Retina (tissue), 1 donor: ENCODE measurements at regions not wholly inside any gene's neighbourhood (a gene's known extent, or its start where the extent isn't known, plus 50 kb on each side); places are given as distances from the start of the nearest gene placed in this dataset.

ENCODE experiments used
- DNase-seq: peaks from one replicate; pipeline ENCODE4 v3.0.0-alpha.2; 2016

DNA sequence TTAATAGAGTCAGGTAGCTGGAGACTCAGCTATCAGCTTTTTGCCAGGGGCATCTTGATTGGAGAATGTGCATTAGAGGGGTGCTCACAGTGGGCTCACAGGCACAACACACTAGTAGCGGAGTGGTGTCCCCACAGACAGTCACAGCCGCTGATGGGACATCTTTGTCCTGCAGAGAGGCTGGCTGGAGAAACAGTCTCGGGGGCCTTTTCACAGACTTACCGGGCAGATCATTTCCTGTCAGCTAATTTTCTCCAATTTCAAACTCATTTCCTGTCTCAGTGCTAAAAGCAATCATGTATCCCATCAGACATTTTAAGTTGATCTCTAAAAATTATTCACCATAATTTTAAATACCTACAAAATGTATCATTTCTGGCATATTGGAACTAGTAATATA is 562.6 kb downstream of the DCDC2C start:
- DNase-seq: no peak

DNA sequence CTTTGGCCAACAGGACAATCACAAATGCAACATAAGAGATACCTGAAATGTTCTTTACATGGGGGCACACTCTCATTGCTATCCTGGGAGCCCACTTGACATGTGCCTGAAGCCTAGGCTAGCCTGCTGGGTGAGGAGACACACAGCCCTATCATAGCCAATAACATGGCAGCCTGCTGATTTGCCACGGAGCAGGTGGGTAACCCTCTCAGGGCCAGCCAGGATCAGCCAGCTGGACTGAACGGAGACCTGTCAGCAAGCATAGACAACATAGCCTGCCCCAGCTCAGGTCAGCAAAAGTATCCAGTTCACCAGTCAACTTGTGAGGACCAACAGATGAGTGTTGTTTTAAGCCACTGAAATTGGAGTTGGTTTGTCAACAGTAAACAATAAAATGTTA is 566.5 kb downstream of the DCDC2C start:
- no peak for DNase-seq

DNA sequence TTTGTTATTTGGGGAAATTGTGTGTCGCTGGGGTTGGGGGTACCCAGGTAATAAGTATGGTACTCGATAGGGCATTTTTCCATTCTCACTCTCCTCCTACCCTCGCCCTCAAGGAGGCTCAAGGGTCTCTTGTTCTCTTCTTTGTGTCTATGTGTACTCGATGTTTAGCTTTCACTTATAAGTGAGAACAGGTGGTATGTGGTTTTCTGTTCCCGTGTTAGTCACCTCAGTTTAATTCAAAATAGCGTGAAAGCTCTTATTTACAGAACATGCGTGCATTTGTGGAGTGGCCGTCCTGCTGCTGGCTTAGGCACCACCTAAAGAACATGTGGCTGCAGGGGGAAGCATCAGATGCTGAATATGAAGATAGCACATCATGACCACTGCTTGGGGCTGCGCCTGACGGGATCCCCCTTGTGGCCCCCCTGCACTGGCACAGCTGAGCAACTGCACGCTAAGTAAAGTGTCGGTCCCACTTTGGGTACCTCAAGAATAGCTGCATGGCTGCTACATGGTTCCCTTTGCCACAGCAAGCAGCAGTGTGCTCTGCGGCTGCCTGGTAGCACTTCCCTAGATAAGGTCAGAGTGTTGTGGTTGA is 569.0 kb downstream of the DCDC2C start:
- DNase-seq: no peak

DNA sequence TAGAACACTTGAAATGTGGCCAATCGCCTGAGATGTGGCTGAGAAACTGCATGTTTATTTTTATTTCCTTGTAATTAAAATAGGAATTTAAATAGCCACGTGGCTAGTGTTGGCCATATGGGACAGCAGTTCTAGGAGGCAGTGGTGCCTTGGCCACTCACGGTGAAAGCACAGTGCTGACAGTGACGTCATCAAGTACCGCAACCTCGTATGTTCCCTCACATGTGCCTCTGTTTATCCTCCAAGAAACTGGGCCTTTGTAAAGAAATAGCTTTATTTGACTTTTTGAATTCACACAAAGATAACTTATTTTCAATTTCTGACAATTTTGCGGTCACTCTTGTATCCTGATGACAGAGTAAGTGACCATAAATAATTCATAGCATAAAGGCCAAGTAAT is 575.0 kb downstream of the DCDC2C start:
- no peak for DNase-seq

DNA sequence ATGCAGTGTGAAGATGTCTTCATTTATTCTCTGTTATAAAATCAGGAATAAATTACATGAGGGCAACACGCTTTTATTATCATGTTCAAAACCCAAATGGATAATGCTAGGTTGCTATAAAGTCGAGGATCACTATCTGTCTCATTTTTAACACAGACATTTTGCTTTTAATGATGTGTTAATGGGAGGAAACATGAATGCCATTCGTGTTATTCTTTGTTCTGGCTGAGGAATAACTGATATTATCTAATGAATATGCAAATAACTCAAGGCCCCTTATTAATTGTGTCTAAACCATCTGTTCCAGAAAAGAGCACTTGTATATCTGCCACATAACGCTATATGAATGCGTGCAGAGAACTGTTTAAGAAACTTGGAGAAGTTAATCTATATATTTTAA is 576.1 kb downstream of the DCDC2C start:
- DNase-seq: no peak

DNA sequence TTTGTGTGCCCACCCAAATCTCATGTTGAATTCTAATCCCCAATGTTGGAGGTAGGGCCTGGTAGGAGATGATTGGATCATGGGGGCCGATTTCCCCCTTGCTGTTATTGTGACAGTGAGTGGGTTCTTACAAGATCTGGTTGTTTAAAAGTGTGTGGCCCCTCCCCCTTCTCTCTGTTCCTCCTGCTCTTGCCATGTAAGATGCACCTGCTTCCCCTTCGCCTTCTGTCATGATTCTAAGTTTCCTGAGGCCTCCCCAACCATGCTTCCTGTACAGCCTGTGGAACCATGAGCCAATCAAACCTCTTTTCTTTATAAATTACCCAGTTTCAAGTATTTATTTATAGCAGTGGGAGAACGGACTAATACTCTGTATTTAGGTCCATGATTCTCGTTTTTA is 588.1 kb downstream of the DCDC2C start:
- no peak for DNase-seq

DNA sequence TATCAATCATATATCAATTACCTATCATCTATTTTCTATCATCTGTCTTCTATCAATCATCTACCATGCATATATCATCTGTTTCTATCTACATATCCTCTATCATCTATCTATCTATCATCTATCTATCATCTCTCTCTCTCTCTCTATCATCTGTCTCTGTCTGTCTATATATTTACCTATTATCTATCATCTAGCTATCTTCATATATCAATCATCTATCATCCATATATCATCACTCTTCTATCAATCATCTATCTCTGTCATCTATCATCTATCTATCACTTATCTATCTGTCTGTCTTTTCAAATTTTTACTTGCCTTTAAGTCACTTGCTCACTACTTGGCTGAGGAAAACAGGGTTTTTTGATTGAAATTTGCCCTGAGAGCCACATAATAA is 592.3 kb downstream of the DCDC2C start:
- no peak for DNase-seq

DNA sequence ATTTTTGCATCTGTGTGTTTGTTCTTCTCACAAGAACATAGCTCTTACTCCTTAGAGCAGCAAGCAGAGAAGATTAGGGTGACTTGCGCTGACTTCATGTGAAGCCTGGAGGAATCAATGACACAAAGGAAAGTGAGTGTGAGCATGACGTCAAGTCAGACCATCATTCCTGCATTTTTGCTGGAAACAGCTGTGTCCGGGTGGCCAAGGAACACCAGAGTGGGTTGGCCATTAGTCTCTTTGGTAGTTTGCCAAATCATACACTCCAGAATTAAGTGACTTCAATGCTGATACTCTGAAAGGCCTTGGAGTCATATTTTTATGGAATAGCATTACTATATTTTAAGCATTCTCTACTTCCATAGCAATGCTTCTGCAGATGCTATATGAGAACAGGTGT is 597.2 kb downstream of the DCDC2C start:
- no peak for DNase-seq

DNA sequence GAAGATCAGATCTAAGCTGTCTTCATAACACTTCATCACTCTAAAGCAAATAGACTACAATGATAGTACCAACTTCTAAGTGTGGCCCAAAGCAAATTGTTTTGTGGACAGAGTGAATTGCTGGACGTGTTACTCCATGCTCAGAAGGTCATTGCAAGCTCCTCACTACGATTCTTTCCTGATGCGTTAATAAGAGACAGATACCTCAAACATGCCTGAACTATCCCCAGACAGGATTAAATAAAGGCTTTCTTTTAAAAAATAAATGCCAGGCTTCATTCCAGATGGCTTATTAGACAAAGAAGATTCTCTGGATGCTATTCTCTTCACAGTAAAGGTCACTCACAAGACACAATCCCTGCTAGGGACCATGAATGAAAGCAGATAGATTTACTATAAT is 621.2 kb downstream of the DCDC2C start:
- no peak for DNase-seq

DNA sequence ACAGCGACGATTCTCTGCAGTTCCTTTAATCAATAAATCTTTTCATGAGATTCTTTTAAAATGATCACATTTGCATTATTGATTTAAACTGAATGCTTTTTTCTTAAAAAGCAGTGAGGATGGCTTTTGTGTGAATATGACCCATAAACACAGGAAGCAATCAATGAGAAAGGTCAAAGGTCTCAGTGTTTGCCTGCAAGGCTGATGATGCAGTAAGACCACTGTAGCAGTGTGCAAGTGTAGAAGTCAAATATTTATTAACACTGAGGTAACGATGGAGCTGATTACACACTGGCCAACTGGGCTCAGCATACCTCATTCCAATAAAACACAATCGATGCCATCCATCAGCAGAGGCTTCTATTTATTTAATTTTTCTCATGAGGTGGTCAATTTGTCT is 633.5 kb downstream of the DCDC2C start:
- no peak for DNase-seq

DNA sequence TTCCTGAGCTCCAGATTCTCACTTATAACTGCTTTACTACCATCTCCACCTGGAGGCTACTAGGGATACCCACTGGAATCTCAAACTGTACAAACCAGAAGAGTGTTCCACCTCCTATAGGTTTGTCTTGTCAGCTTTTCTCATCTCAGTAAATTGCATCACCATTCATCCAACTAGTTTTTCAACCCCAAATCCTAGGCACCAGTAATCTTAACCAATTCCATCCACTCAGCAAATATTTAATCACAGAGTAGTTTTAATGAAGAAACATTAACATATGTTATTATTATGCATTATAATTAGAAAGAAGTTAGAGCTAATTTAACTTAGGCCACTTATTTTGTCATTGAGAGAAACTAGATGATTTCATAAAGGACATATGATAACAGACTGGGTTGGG is 635.0 kb downstream of the DCDC2C start:
- DNase-seq: no peak

DNA sequence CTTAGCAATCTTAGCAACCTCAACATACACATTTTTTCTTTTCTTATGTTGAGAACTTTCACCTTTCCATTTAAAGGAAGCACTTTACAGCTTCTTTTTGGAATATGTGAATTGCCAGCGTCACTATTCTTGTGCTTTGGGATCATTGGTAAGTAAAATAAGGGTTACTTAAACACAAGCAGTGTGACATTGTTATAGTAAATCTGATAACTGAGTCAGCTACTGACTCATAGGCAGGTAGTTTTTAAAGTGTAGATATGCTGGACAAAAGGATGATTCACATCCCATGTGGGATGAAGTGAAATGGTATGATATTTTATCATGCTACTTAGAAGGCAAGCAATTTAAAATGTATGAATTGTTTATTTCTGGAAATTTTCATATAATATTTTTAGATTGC is 637.2 kb downstream of the DCDC2C start:
- DNase-seq: no peak

DNA sequence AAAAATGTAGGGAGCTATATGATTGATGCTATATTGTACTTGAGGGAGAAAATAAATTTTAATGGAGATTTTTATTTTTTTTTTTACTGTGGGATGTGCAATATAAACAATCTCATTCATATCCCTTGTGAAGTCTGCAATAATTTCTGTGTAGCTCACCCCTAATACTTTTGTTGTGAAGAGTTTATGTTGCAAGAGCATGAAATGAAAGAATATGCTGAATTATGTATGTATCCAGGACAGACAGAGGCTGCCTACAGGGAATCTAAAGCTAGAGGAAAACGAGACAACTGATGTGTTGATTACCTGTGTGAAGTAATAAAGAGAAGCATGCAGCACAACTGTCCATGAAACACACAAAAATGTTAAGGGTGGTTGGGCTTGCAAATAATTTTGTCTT is 643.3 kb downstream of the DCDC2C start:
- DNase-seq: no peak

DNA sequence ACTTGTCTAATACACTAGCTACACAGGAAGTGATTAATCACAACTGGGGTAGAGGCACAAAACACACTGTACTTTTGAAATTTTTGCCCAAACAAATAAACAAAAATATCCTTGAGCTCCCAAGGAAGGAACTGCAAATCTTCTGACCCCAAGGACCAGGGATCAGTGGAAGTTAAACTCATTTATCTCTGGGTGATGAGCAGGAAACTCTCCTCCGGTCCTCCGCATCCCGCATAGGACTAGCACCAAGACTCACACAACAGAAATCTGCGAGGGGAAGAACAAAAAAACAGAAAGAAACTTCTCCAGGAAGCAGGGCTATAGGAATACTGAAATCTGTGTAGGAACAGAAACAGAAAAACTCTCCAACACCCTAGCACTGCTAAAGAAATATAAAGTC is 650.3 kb downstream of the DCDC2C start:
- no peak for DNase-seq

DNA sequence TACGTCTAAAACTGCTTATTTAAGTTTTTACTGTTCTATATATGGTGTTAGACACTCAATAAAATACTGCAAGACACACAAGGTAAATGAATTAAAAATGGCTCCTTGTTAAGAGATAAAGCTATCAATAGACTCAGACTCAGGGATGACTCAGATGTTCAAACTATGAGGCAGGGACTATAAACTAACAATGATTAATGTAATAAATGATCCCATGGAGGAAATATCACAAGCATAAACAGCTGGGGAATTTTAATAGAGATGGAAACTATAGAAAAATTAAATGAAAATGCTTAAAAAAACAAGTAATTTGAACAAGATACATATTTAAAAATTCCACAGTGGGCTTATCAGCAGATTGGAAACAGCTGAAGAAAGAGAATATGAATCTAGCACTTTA is 650.8 kb downstream of the DCDC2C start:
- DNase-seq: no peak

DNA sequence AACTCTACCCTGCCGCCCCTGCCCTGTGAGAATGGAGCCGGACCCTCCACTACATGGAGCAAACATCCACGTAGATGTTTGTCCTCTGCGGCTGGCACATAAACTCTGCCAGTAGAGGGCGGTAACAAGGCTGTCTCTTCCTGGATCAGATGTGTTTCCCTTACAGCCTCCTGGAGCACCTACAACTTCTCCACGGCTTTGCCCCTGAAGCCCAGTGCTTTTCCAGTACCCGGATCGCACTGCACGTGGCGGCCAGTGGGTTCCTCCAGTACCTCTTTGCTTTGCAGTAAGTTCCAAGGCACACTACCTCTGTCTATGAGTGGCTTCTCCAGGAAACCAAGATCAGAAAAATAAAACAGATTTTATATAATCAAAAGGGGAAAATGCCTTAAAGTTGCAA is 651.3 kb downstream of the DCDC2C start:
- DNase-seq: no peak

DNA sequence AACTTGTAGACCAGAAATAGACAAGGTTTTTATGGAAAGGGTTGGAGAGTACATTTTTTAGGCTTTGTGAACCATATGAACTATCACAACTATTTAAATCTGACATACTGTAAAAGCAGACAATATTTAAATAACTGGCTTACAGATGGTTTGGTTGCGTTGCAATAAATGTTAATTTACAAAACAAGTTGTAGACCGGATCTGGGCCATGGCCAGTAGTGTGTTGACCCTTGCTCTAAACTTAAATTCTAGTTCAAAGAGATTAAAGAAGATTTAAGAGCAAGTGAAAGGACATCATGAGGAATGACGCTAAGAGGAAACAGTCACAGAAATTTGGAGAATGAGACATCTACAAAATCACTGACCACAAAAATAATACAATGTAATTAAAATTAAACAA is 652.7 kb downstream of the DCDC2C start:
- no peak for DNase-seq

DNA sequence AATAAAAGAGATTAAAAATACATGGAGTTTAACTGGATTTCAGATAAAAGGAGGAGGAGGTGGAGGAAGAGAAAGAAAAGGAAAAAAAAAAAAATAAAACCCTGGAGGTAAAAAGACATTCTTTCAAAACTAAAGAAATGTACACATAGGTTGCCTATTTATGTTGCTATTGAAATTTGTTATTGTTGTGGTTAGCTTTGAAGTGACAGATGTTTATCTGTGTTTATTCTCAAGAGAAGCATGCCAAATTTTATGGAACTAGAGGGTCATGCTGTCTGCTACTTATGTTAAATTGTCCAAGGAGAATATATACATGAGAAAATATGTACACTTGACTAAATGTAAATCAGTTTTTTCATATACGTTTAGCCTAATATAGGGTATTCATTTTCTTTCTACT is 653.2 kb downstream of the DCDC2C start:
- no peak for DNase-seq

DNA sequence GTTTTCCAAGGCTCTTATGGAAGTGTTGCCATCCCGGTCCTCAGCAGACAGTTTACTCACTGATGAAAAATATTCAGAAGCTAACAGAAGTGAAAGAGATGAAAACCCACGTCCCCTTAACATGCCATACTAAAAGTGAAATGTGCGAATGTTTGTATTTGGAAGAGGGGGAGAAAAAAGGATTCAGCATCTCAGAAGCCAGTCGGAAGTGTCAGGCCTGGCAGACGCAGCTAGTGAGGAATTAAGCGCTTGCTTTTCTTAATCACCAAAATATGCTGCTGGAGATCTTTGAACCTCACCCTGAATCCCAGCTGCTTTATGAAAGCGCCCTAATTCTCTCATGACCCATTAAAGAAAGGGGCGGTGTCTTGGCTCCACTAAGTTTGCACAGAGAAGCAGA is 653.7 kb downstream of the DCDC2C start:
- peak; percentile 57 for DNase-seq

DNA sequence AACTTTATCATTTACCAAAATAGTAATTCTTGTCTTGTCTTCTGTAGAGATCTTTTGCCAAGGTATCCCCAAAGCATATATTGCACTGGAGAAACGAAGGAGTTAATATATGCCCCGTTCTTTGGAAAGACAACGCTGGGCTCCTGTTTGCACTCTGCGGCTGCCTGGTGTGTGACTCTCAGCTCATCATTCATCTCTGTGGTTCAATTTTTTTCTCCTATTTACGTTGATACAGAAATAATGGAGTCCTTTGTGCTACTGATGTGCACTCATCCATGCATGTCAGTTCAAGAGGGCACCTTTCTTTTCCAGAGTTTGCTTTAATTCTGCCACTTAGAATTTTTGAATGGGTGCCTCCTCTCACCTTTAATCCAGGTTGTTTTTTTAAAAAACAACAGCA is 655.5 kb downstream of the DCDC2C start:
- DNase-seq: peak; percentile 44

DNA sequence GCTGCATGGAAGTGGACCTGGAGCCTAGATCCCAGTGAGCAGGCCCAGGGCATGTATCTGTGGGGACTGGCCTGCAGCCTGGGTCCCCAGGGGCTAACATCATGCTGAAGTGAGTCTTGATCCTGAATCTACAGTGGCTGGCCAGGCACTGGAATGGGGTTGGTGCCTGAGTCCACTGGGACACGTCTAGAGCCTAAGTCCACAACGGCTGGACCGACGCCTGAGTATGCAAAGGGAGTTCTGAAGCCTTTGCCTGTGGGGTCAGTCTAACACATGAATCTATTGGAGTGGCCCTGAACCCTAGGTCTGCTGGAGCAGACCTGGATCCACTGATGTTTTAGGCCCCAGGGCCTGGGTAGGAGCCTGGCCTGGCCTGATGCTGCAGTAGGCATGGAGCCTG is 665.5 kb downstream of the DCDC2C start:
- no peak for DNase-seq

DNA sequence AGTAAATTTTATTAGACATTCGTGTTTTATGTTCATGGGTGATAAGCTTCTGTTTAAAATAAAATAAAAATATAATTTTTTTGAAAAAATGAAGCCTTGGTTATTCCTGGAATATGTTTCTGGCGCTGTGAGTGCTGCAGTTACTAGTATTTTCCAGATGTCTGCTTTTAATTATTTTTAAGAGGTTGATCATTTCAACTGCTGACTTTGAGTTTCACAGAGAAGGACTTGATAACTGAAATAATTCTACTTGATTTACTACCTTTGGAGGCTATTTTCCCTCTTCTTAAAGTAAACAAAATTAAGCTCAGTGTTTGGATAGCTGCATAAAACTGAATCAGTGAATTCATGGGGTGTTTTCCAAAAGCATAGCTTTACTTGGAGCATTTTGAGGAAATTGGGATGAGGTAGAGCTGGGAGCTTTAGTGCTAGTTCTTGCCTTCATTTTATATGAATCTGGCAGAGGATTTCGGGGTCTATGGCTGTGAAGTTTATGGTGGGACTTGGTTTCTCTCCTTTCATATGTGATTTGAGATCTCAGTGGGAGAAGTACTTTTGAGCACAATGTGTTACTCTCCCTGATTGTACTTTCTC is 666.5 kb downstream of the DCDC2C start:
- no peak for DNase-seq

DNA sequence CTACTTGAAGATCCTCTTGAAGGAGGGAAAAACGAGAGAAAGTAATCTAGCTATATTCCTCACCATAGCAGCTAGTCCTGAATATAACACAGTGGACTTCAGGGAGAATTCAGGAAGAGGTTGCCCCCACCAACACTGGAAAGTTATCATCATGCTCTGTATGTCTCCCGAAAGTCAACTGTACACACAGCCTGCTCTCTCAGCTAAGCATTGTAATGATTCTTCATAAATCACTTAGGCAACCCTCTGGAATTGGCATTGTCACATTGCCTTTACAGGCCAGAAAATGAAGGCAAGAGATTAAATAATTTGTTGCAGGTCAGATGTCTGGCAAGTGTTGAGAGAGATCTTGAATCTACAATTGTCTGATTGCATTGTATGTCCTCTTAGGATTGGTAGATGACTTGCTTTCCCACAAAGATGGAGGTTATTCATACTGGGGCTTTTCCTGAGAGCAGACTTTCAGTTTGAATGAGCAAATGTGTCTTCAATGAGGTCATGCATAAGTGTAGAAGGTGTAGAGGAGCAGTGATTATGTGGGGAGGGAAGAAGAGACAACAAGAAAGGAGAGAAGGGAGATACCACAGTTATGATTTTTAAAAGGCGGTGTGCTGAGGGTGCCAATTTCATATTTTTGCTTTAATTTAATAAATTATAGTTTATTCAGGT is 667.2 kb downstream of the DCDC2C start:
- DNase-seq: no peak

DNA sequence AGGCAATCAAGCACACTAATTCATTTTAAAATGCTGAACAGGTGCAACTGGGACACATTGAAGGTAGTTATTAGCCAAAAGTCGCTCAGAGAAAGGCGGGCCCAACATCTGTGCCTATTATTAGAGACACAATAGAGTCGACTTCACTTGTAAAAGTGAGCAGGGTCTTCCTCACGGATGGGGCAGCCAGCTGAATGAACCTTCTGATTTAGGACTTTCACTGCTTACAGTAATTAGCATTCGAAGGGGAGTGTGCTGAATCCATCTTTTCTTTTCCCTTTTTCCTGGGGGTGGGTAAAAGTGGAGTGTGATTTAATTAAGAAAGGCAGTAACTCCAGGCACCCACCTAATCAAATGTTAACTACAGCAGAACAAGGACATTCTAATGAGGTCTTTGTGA is 677.7 kb downstream of the DCDC2C start:
- DNase-seq: peak; percentile 55

DNA sequence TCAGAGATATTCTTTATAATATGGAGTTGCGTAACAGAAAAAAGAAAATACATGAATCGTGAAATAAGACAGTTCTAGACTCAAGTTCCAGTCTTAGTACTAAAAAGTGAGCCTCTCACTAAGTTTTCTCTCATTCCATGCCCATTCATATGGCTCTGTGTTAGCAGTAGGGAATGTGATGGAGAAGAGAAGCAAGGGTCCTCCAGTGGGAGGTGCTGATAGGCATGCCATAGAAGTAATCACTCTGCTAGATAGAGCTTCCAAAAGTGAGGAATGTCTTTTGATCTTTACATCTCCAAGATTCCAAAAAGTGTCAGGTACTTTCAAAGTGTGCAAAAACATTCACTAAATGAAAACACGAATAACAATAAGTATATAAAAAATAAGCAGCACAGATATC is 678.4 kb downstream of the DCDC2C start:
- DNase-seq: no peak
